Fibroblast of skin of left quadriceps (primary cell): ENCODE measurements at regions not wholly inside any gene's neighbourhood (a gene's known extent, or its start where the extent isn't known, plus 50 kb on each side); places are given as distances from the start of the nearest gene placed in this dataset.
"Not testable (repeated sequence)": the region's sequence is repeated elsewhere in the genome, so short reads cannot be mapped to it uniquely, and the experiment has no call there.

Source experiments
- DNase-seq, 2 experiments: peaks; one replicate each; pipeline ENCODE4 v3.0.0-alpha.2; 2013; ENCODE audit warnings: low read depth in 2 of 2

DNA sequence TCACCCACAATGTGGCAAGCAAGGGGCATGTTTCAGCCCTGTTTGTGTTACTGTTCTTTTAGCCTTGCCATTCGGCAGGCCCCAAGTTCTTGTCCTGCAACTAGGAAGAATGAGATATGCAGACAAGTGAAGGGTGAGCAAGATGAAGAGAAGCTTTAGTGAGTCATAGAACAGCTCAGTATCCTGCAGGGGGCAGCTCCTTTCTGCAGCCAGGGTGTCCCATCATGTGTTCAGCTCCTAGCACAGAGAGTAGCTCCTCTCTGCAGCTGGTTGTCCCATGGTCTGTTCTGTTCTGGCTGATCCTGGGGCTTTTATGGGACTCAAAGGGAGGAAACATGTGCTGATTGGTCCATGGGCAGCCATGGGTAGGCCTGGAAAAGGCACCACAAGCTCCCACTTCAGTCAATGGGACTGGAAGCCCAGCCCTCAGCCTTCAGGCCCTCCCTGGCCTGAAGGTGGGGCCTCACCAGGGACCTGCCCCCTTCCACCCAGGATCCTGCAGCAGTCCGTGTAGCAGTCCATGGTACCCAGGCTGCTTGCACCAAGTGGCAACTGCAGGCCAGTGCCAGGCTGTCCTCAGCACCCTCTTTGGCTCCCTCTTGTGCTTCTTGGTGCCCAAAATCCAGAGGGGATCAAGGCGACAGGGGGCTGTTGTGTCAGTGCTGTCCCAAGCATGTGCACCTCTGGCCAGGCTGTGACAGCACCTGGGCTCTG lies 326.4 kb downstream of the NR4A2 start:
- DNase-seq = no peak

GRCh38 chr2:156005531-156005930 lies 327.0 kb downstream of the NR4A2 start:
- no peak for DNase-seq

DNA sequence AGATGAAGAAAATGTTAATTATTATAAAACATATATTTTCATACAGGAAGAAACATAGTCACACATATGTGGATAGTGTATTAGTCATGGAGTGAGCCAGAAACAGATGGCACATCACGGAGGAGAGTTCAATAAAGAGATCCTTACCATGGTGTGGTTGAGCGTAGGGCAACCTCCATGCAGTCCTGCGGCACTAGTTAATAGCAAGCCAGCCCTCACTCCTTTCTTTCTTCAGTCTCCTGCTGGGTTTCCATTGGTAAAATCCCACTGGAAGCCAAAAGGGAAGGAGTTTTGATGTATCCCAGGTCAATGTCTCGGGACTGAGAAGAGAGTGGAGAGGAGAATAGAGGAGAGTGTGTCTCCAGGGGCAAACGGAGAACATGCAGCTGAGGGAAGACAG lies 328.1 kb downstream of the NR4A2 start:
- DNase-seq = no peak

- no peak for DNase-seq
Measured at GRCh38 chr2:156003780-156004179, 328.7 kb downstream of the NR4A2 start.

- DNase-seq = no peak
Measured at GRCh38 chr2:156001851-156002250, 330.7 kb downstream of the NR4A2 start.

- no peak for DNase-seq
Measured at GRCh38 chr2:155997538-155997937, 335.0 kb downstream of the NR4A2 start.

- DNase-seq = no peak
Measured at GRCh38 chr2:155994315-155994714, 338.2 kb downstream of the NR4A2 start.

DNA sequence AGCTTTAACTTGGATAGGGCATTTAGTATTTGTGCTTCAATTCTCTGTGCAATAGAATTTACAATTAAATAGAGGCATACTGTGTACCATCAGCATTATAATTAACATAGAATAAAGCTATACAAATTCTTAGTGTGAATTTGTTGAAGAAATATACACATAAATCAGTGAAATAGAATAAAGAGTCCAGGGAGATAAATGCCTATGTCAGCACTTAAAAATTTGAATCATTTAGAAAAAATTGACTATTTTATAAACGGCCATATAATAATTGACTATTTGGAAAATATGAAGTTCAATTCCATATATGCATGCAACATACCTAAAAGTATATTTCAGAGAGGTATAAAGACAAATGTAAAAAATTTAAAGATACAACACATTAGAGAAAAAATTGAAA lies 348.7 kb downstream of the NR4A2 start:
- DNase-seq = no peak

DNA sequence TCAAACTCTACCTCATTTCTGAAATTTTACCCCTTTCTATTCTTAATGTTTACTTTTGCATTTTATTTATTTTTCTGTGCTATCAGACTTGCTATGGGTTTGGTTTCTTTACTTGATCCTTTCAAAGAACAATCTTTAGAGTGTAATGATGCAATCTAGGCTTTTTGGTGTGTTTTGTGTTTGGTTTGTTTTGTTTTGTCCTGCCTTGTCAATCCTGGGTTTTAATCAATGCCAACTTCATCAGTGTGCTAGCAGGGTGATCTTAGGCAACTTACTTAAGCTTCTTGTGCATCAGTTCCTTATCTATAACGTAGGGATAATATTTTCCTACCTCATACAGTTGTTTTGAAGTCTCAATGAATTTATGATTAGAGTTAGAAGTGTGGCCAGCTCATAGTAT lies 350.4 kb downstream of the NR4A2 start:
- no peak for DNase-seq

- no peak for DNase-seq
Measured at GRCh38 chr2:155980941-155981560, 351.5 kb downstream of the NR4A2 start.

DNA sequence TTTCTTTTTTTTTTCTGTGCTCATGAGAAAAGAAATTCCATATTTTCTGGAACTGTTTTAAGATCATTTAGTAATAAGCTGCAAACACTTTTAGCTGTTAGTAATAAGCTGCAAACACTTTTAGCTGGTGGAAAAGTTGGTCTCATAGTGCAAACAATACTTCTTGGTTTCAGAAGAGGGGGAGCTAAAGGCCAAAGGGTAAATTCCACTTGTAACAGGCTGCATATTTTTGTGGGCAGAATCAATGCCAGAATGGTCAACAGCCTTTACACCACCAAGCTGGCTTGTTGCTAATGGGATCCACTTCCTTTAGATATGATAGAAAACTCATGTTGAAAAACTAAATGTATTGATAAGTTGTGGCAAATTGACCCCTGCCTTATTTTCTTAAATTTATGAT lies 356.8 kb downstream of the NR4A2 start:
- DNase-seq = no peak

GRCh38 chr2:155972916-155973315 lies 359.6 kb downstream of the NR4A2 start:
- no peak for DNase-seq

- not testable (repeated sequence) for DNase-seq
Measured at GRCh38 chr2:155966064-155966471, 366.5 kb downstream of the NR4A2 start.

GRCh38 chr2:155965415-155966063 lies 367.0 kb downstream of the NR4A2 start:
- no peak for DNase-seq

DNA sequence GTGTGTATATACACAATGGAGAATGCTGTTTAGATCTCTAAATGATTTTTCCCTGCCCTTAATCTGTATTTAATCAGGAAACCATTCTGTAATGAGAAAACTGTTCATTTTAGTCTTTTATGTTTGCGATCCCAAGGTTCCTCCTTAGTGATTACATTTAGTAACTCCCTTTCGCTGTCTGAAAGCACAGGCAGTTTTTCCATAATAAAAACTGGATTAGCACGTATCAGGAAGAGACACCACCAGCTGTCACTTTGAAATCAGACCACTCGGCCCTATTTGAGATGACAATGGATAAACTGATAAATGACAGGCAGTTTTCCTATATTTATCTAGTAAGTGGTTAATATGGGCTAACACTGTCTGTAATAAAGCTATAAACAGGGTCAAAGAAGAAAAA lies 370.9 kb downstream of the NR4A2 start:
- no peak for DNase-seq

DNA sequence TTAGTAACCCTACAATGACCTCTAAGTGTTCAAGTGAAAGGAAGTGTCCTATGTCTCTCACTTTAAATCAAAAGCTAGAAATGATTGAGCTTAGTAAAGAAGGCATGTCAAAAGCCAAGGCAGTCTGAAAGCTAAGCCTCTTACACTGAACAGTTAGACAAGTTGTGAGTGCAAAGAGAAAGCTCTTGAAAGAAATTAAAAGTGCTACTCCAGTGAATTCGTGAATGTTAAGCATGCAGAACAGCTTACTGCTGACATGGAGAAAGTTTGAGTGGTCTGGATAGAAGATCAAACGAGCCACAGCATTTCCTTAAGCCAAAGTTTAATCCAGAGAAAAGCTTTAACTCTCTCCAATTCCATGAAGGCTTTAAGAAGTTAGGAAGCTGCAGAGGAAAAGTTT lies 373.7 kb downstream of the NR4A2 start:
- no peak for DNase-seq

DNA sequence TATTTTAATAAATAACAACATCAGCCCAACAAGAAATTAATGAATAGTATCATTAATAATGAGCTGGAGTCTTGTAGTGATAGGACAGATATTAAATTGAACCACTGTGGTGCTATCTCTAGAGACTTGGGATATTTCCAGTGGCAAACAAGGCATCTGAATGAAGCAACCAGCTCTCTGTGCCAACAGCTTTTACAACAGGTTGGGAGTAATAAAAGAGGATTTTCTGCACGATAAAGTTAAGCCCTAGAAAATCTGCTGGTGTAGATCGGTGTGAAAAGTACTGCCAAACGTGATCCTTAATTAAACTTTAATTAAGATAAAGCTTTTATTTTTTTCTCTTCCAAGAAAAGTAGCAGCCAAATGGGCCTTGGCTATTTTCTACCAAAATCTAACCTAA lies 385.5 kb downstream of the NR4A2 start:
- no peak for DNase-seq

DNA sequence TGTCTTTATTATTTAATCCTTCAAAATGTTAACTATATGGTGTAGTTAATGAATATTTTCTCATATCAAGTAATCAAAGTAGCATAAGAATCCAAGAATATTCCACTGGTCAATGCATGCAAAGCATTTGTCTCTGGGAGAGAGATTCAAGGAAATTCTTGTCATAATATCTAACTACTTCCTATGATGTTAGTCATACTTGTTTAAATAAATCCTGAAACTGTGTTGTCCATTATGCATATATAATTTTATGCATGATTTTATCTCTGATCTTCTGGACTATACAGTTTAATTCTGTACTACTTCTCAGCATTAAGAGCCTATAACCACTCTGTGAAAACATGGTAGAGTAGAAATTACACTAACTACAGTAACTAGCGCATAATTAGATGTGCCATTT lies 388.3 kb downstream of the NR4A2 start:
- no peak for DNase-seq

GRCh38 chr2:155930312-155930711 lies 402.2 kb downstream of the NR4A2 start:
- DNase-seq = no peak

- no peak for DNase-seq
Measured at GRCh38 chr2:155917380-155917779, 415.1 kb downstream of the NR4A2 start.

DNA sequence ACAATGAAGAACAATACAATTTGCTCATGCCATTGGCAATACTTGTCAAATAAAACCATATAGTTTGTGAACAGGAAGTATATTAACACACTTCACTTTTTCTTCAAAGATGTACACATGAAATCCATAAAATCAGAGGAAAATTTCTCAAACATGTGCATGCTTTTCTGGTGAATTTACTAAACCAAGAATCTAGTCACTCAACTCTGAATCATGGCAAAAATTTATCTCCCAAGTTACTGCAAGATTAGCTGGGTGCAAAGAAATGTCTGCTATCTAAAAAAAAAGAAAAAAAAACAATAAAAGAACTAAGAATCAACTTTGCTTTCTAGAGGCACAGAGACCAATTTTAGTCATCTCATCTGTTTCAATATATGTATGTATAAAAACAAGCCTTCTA lies 419.2 kb downstream of the NR4A2 start:
- no peak for DNase-seq

DNA sequence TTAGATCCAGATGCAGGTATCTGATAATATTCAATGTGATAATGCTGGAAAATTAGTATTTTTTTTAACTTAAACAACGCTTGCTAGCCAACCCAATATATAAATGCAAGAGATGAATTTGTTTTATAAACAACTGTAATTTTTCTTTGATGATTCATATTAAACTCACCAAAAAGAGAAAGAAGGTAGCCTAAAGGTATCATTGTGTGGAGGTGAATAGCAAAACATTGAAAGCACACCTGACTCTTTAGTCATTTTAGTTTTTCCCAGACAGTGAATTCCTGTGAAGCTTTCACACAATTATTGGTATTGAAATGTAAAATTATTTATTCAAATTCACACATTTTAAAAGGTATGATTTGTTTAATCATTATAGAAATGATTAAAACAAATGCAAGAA lies 424.0 kb downstream of the NR4A2 start:
- DNase-seq = no peak

DNA sequence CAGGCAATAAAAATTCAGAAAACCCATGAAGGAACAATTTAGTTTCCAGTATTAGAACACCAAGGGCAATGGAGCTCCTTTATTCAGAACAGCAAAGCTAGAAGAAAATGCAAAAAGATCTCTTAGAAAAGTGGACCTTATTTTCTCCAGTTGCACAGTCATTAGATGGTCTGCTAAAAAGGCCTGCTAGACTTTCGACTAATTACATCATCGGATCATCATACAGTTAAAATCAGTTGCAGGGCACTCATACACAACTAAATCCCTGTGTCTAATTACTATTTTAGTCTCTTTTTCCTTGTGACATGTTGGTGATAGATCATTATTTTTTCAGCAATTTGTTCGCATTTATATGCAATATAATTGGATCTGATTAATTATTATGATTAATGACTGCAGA lies 425.3 kb downstream of the NR4A2 start:
- DNase-seq = no peak
